Activated CD8-positive, alpha-beta memory T cell treated with anti-CD3 and anti-CD28 coated beads, Interleukin-2, amount 50 U/mL, for 48 hours (primary cell): ENCODE measurements at regions not wholly inside any gene's neighbourhood (a gene's known extent, or its start where the extent isn't known, plus 50 kb on each side); places are given as distances from the start of the nearest gene placed in this dataset.
"Not testable (repeated sequence)": the region's sequence is repeated elsewhere in the genome, so short reads cannot be mapped to it uniquely, and the experiment has no call there.

Experiments
- DNase-seq: peaks from one replicate; pipeline ENCODE4 v3.0.0-alpha.2; 2020

- DNase-seq = no peak
These were observed 426.1 kb upstream of the DYNLRB2 start for GRCh38 chr16:80114699-80115098.

- no peak for DNase-seq
These were observed 426.8 kb upstream of the DYNLRB2 start for GRCh38 chr16:80113873-80114574.

GRCh38 chr16:80109581-80109980 is 431.2 kb upstream of the DYNLRB2 start:
- no peak for DNase-seq

- no peak for DNase-seq
These were observed 432.9 kb upstream of the DYNLRB2 start for GRCh38 chr16:80107900-80108299.

GRCh38 chr16:80105751-80106150 is 435.0 kb upstream of the DYNLRB2 start:
- no peak for DNase-seq

GRCh38 chr16:80105160-80105559 is 435.6 kb upstream of the DYNLRB2 start:
- DNase-seq = no peak

GRCh38 chr16:80104401-80104800 is 436.4 kb upstream of the DYNLRB2 start:
- DNase-seq = no peak

GRCh38 chr16:80103463-80103862 is 437.3 kb upstream of the DYNLRB2 start:
- no peak for DNase-seq

- DNase-seq = no peak
These were observed 439.8 kb upstream of the DYNLRB2 start for GRCh38 chr16:80100846-80101451.

GRCh38 chr16:80100186-80100585 is 440.6 kb upstream of the DYNLRB2 start:
- no peak for DNase-seq

- no peak for DNase-seq
These were observed 443.7 kb upstream of the DYNLRB2 start for GRCh38 chr16:80097098-80097497.

GRCh38 chr16:80092681-80093080 is 448.1 kb upstream of the DYNLRB2 start:
- DNase-seq = no peak

GRCh38 chr16:80091453-80091852 is 449.3 kb upstream of the DYNLRB2 start:
- DNase-seq = not testable (repeated sequence)

- DNase-seq = no peak
These were observed 455.2 kb upstream of the DYNLRB2 start for GRCh38 chr16:80085606-80086005.

- no peak for DNase-seq
These were observed 456.2 kb upstream of the DYNLRB2 start for GRCh38 chr16:80084614-80085013.

- no peak for DNase-seq
These were observed 456.6 kb upstream of the DYNLRB2 start for GRCh38 chr16:80084163-80084562.

- no peak for DNase-seq
These were observed 457.9 kb upstream of the DYNLRB2 start for GRCh38 chr16:80082906-80083305.

GRCh38 chr16:80081846-80082245 is 458.9 kb upstream of the DYNLRB2 start:
- DNase-seq = no peak

- DNase-seq = no peak
These were observed 460.4 kb upstream of the DYNLRB2 start for GRCh38 chr16:80080287-80080851.

GRCh38 chr16:80079072-80079471 is 461.7 kb upstream of the DYNLRB2 start:
- no peak for DNase-seq

- no peak for DNase-seq
These were observed 463.1 kb upstream of the DYNLRB2 start for GRCh38 chr16:80077696-80078095.

- DNase-seq = no peak
These were observed 466.5 kb upstream of the DYNLRB2 start for GRCh38 chr16:80074329-80074728.

- DNase-seq = no peak
These were observed 468.8 kb upstream of the DYNLRB2 start for GRCh38 chr16:80071964-80072456.
